ENCODE measurements at regions not wholly inside any gene's neighbourhood (a gene's known extent, or its start where the extent isn't known, plus 50 kb on each side); places are given as distances from the start of the nearest gene placed in this dataset.
"Not testable (repeated sequence)": the region's sequence is repeated elsewhere in the genome, so short reads cannot be mapped to it uniquely, and the experiment has no call there.

GRCh38 chr16:21530729-21531383, 68.5 kb upstream of the METTL9 start:
- H3K27ac ChIP-seq; DNase-seq (ENCODE audit: low read depth, low spot score): not testable (repeated sequence)

GRCh38 chr16:21532996-21533395, 66.4 kb upstream of the METTL9 start:
- H3K27ac ChIP-seq; DNase-seq (ENCODE audit: low read depth, low spot score): not testable (repeated sequence)

DNA sequence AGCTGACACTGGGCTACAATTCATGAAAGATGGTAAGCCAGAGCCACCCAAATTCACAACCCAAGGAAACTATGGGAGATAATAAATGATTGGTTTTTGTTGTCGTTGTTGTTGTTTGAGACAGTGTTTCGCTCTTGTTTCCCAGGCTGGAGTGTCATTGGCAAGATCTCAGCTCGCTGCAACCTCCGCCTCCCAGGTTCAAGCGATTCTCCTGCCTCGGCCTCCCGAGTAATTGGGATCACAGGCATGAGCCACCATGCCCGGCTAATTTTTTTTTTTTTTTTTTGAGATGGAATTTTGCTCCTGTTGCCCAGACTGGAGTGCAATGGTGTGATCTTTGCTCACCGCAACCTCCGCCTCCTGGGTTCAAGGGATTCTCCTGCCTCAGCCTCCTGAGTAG, 65.9 kb upstream of the METTL9 start:
- not testable (repeated sequence) for H3K27ac ChIP-seq

DNA sequence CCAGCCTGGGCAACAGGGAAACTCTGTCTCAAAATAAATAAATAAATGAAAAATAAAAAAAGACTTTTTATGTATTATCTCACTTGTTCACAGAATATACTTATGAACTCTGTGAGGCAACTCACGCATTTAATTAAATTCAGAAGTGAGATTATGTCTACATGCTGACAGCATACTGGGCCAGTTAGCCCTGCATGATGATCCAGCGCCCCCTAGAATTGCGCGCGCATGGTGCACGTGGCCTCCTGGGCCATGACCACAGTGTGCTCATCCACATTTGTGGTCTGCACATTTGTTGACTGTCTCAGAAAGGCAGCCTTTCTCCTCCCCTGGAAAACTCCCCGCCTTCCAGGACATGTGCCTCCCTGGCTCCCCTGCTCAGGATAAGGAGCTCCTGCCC, 64.8 kb upstream of the METTL9 start:
- H3K27ac ChIP-seq; DNase-seq (ENCODE audit: low read depth, low spot score): not testable (repeated sequence)

More for the DNA sequence above, 65.9 kb upstream of the METTL9 start:
- not testable (repeated sequence) for DNase-seq (ENCODE audit: low read depth, low spot score)

DNA sequence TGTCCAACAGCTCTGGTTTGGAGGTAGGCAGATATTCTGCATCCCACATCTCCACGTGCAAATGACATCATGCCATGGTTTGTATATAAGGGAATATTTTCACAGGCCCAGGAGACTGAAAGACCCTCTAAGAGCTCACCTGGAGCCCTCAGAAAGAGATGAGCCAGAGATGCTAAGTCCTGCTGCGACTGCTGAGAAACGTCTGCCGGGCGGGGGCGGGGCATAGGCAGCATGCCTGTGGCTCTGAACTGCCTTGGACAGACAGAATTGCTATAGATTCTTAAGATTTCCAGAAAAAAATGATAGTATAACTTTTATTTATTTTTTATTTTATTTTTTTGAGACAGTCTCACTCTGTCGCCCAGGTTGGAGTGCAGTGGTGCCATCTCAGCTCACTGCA, 64.2 kb upstream of the METTL9 start:
- not testable (repeated sequence) for DNase-seq (ENCODE audit: low read depth, low spot score); H3K27ac ChIP-seq

GRCh38 chr16:21536740-21537139, 62.6 kb upstream of the METTL9 start:
- not testable (repeated sequence) for H3K27ac ChIP-seq; DNase-seq (ENCODE audit: low read depth, low spot score)

GRCh38 chr16:21537598-21537997, 61.8 kb upstream of the METTL9 start:
- H3K27ac ChIP-seq; DNase-seq (ENCODE audit: low read depth, low spot score): not testable (repeated sequence)

DNA sequence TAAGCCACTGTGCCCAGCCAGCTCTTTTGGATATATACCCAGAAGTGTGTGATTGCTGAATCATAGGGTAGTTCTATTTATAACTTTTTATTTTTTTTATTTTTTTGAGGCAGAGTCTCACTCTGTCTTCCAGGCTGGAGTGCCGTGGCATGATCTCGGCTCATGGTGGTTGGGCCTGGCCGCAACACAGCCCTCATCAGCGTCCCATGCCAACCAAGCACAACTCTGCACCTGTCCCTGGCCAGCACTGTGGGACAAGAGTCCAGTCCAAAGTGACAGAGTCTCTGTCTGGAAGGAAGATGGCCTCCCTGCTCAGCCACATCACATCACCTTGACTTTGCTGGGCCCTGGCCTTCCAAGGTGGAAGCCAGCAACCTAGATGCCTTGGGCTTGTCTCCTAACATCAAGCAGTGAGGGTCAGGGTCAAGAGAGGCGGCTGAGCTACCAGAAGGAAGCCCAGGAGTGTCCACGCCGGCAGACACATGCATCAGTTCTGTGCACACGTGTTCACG, 60.2 kb upstream of the METTL9 start:
- H3K27ac ChIP-seq; DNase-seq (ENCODE audit: low read depth, low spot score): not testable (repeated sequence)

- not testable (repeated sequence) for DNase-seq (ENCODE audit: low read depth, low spot score); H3K27ac ChIP-seq
Measured at GRCh38 chr16:21540770-21541433, 58.5 kb upstream of the METTL9 start.

GRCh38 chr16:21541611-21542051, 57.7 kb upstream of the METTL9 start:
- H3K27ac ChIP-seq; DNase-seq (ENCODE audit: low read depth, low spot score): not testable (repeated sequence)

DNA sequence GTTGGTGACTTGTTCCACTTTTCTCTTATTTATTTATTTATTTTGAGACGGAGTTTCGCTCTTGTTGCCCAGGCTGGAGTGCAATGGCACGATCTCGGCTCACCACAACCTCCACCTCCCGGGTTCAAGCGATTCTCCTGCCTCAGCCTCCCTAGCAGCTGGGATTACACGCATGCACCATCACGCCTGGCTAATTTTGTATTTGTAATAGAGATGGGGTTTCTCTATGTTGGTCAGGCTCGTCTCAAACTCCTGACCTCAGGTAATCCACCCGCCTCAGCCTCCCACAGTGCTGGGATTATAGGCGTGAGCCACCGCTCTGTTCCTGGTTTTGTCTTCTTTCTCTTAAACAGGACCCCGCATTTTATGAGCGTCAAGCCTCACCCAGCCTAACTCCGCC, 57.3 kb upstream of the METTL9 start:
- not testable (repeated sequence) for H3K27ac ChIP-seq; DNase-seq (ENCODE audit: low read depth, low spot score)

GRCh38 chr16:21542491-21543124, 56.8 kb upstream of the METTL9 start:
- H3K27ac ChIP-seq; DNase-seq (ENCODE audit: low read depth, low spot score): not testable (repeated sequence)

- not testable (repeated sequence) for H3K27ac ChIP-seq; DNase-seq (ENCODE audit: low read depth, low spot score)
Measured at GRCh38 chr16:21543151-21543836, 56.1 kb upstream of the METTL9 start.

DNA sequence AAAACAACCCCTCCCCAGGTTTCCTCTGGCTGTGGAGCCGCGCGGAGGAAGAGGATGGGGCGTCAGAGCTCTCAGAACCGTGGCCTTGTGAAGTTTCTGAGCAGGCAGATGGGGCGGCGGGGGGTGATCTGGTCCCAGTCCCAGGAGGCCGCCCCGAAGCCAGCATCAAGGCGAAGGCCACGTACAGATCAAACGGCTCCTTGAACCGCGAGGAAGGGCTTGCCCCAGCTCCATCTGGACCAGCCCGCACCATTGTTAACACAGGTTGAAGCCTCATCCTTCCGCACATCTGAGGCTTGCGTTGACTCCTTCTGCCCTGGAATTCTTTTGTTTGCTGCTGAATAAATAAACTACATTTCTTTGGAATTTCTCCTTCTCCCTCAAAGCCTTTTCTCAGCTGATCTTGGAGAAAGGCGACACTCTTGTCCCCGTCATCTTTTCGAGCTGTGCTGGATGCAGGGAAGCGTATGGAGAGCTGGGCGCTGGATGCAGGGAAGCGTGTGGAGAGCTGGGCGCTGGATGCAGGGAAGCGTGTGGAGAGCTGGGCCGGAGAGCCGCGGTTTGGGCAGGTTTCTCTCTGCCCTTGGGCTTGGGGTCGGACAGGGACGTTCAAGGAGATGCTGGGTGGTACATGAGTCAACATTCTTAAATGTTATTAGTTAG, 53.6 kb upstream of the METTL9 start:
- not testable (repeated sequence) for DNase-seq (ENCODE audit: low read depth, low spot score); H3K27ac ChIP-seq

GRCh38 chr16:21549396-21549795, 50.0 kb upstream of the METTL9 start:
- DNase-seq (ENCODE audit: low read depth, low spot score); H3K27ac ChIP-seq: not testable (repeated sequence)
